GM18951 (cell line): ENCODE measurements at regions not wholly inside any gene's neighbourhood (a gene's known extent, or its start where the extent isn't known, plus 50 kb on each side); places are given as distances from the start of the nearest gene placed in this dataset.

Experiments used
- POLR2A ChIP-seq: IDR thresholded peaks from 4 replicates; pipeline ENCODE4 v1.6.1; 2011; ENCODE audit warnings: mild to moderate bottlenecking; ENCODE audit not compliant: insufficient read length, insufficient read depth; ENCODE audit errors: extremely low read depth
- in situ Hi-C: fragments of 300-500 bp; cut with MboI; formaldehyde crosslinking; loops from one replicate; pipeline ENCODE4 v1.12.0; 2022; ENCODE audit warnings: low sequenced_read_pairs, mixed read lengths, inconsistent platforms; ENCODE audit not compliant: unreplicated experiment

GRCh38 chr2:187847245-187848208 is 293.3 kb upstream of the TFPI start:
- in situ Hi-C loops, result loop anchor here (25.0 kb wide), 1 partner anchor 335 kb away; no protein-coding TSS in a partner anchor
- no peak for TF ChIP-seq POLR2A

- in situ Hi-C loops, result no loop called here
- TF ChIP-seq POLR2A, result no peak
Measured at GRCh38 chr2:187851955-187852561, 297.8 kb upstream of the TFPI start.

GRCh38 chr2:187853381-187853791 is 299.2 kb upstream of the TFPI start:
- no peak for TF ChIP-seq POLR2A
- in situ Hi-C loops, result no loop called here

GRCh38 chr2:187854801-187855200 is 300.6 kb upstream of the TFPI start:
- in situ Hi-C loops, result no loop called here
- no peak for TF ChIP-seq POLR2A

GRCh38 chr2:187855689-187856088 is 301.5 kb upstream of the TFPI start:
- in situ Hi-C loops, result no loop called here
- TF ChIP-seq POLR2A, result no peak

- in situ Hi-C loops, result no loop called here
- no peak for TF ChIP-seq POLR2A
Measured at GRCh38 chr2:187857826-187858225, 303.6 kb upstream of the TFPI start.

- in situ Hi-C loops, result no loop called here
- no peak for TF ChIP-seq POLR2A
Measured at GRCh38 chr2:187862715-187863114, 308.5 kb upstream of the TFPI start.

GRCh38 chr2:187865025-187865424 is 310.8 kb upstream of the TFPI start:
- TF ChIP-seq POLR2A, result no peak
- in situ Hi-C loops, result no loop called here

- TF ChIP-seq POLR2A, result no peak
- in situ Hi-C loops, result no loop called here
Measured at GRCh38 chr2:187867165-187867564, 312.9 kb upstream of the TFPI start.

GRCh38 chr2:187869195-187869594 is 315.0 kb upstream of the TFPI start:
- TF ChIP-seq POLR2A, result no peak
- in situ Hi-C loops, result no loop called here

GRCh38 chr2:187871506-187871905 is 317.3 kb upstream of the TFPI start:
- no peak for TF ChIP-seq POLR2A
- in situ Hi-C loops, result no loop called here

GRCh38 chr2:187873132-187873531 is 318.9 kb upstream of the TFPI start:
- in situ Hi-C loops, result no loop called here
- TF ChIP-seq POLR2A, result no peak

- in situ Hi-C loops, result no loop called here
- TF ChIP-seq POLR2A, result no peak
Measured at GRCh38 chr2:187874786-187875185, 320.6 kb upstream of the TFPI start.
